ENCODE measurements at regions not wholly inside any gene's neighbourhood (a gene's known extent, or its start where the extent isn't known, plus 50 kb on each side); places are given as distances from the start of the nearest gene placed in this dataset.
"Not testable (repeated sequence)": the region's sequence is repeated elsewhere in the genome, so short reads cannot be mapped to it uniquely, and the experiment has no call there.

DNA sequence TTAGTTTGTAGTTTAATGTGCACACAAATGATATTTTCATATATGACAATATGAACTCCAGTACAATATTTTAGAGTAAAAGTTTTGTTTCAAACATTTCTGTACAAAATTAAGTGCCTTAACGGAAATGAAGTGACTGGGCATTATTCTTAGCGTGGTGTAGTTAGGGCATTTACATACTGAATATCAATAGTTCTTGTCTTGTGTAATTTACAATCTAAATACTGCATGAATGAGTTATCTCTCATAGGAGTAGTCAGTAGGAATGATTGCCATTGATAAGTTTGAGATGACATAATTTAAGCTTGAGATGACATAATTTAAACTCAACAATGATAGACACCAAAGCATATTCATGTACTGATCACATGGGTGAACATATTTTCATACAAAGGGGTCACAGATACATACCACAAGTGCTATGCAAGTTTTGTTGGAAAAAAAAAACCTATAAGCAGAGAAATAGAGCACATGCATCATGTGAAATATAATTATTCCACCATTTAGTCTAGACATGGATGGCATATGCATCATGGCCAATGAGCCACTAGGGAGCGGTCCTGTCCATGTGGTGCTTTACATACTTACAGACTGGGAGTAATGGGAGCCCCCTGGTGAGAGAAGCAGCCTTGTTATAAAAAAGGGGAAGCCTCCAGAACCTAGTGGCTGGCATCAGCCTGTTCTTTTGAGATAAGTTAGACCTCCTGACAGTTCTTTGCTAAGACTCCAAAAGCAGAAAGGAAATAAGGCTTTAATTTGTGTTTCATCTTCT, 1523.9 kb downstream of the MAT2B start:
- peak; percentile 70 to 82 for DNase-seq

DNA sequence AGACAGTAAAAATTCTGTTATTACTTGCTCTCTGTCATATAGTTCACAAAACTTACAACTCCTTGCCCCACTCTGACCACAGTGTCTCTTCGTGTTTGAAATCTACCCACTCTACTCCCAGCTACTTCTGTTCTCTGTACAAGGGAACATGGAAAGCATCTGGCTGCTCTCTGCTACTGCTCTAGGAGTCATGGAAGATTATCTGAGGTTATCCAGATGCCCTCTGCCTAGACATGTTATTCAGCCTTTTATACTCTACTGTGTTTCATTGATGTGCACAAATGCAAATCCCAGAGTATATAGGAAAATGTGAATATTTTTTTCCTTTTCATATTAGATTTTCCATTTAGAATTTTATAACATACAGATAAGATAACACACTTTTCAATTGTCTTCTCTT, 1525.6 kb downstream of the MAT2B start:
- DNase-seq: no peak

DNA sequence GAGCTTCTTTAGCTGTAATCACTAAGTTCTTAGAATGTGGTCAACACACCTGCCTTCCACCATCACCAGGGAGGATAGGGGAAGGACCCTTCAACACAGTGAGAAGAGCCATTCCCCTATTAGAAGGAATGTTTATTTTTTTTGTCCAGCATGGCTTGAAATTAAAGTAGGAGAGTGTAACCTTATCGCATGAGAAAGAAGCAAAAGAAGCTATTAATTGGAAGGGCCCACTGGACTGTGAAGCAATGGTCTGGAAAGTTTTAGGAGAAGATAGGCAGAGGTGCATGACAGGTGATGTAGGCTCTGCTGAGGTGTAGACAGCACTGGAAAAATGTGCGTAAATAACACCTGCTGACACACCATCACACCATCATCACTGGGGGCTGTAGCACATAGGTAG, 1526.0 kb downstream of the MAT2B start:
- DNase-seq: no peak

DNA sequence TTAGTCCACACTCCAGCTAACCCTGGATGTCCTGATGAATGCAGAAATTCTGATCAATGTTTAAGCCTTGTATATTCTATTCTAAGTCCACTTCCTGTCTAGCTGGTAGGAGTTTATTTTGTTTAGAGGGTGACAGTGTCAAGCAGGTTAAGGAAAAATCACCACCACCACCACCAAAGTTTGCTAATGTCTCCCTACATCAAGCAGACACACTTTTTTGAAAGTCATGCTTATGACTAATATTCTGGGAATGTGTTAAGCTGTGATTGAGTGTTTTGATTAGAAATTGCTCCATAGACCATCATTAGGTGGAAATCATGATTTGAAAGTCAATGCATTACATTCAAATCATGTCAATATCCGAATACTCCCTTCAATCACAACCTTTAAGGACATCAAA, 1530.1 kb downstream of the MAT2B start:
- no peak for DNase-seq

DNA sequence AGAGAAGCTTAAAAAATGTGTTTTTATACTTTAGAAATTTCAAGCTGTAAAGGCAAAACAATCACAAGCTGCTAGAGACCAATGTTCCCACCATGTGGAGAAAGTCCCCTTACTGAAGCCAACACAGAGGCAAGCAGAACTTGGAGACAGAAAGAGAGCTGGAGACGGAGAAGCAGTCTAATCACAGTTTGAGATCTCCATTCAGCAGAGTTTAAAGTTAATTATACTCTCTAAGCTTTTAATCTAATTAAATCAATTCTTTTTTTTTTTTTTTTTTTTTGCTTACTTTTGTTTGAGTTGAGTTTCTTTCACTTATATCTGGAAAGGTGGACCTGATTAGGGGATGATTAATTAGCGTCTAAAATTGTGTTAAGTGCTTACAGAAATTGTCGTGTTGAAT, 1534.3 kb downstream of the MAT2B start:
- DNase-seq: no peak

DNA sequence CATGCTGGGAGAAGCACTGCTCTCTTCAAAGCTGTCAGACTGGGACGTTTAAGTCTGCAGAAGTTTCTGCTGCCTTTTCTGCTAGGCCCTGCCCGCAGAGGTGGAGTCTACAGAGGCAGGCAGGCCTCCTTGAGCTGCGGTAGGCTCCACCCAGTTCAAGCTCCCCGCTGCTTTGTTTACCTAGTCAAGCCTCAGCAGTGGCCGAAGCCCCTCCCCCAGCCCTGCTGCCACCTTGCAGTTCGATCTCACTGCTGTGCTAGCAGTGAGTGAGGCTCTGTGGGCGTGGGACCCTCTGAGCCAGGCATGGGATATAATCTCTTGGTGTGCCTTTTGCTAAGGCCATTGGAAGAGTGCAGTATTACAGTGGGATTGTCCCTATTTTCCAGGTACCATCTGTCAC, 1540.5 kb downstream of the MAT2B start:
- not testable (repeated sequence) for DNase-seq

DNA sequence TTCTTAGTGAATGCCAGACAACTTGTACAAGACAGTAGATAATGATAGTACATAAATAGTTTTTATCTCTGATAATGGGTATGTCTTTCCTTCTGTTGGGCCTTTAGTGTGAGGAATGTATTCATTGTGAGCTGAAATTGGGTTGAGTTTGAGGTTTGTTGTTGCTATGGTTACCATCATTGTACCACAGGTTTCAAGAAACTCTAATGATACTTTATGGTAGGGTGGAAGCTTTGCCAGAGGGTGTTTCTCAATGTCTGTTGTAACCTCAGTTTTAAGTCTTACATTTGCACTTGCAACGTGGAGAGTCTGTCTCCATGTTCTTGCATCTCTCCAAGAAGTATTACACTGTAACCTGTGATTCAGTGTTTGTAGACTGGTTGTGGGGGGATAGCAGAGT, 1550.1 kb downstream of the MAT2B start:
- no peak for DNase-seq

DNA sequence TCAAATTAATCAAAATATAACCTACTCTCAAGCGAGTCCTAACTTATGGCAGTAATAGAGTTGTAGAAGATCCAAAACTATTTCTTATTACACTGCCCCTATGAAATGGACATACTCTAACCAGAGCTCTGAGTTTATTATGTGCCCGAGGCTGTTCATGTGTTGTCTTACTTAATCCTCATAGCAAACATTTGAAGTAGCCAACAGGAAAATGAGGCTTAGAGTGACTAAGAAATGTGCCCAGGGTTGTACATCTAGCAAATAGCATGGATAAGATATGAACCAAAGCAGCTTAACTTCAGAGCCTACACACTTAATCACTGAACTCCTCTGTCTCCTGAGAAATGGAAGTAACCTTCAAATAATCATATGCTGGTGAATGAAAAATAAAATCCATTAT, 1551.7 kb downstream of the MAT2B start:
- DNase-seq: no peak

DNA sequence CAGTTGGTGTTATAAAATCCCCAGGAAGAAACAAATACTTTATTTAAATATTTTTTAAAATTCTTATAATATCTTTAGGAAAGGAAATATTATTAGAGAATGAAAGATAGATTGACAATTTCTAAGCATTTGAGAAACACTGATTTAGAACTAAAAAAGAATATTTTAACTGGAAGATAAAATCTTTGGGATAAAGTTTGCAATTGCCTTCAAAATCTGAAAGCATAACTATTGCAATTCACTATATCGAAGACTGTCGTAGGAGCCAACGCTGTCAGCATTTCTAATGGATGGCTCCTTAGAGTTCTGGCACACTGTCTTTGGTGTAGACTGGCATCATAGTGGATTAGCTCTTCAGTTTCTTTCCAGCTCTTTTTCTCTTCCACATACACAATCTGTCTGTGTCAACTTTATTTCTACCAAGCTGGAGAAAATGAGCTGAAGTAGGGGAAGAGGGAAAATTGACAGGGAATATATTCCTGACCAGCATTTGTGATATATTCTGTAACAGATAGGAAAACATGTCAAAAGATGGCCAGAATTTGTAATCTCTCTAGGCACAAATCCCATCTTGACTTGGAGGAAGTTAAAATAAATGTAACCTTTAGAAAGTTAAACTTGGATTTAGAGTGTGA, 1561.4 kb downstream of the MAT2B start:
- DNase-seq: no peak

DNA sequence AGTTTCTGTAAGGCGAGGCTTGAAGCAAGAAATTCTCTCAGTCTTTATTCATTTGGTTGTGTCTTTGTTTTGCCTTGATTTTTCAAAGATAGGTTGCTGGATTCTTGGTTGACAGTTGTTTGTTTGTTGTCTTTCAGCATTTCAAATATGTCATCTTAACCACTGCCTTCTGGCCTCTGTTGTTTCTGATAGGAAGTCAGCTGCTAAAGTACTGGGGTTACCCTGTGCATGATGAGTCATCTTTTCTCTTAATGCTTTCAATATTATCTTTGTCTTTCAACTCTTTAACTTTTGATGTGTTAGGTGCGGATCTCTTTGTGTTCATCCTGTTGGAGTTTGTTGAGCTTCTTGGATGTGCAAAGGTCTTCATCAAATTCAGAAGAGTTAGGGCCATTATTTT, 1571.3 kb downstream of the MAT2B start:
- DNase-seq: no peak

DNA sequence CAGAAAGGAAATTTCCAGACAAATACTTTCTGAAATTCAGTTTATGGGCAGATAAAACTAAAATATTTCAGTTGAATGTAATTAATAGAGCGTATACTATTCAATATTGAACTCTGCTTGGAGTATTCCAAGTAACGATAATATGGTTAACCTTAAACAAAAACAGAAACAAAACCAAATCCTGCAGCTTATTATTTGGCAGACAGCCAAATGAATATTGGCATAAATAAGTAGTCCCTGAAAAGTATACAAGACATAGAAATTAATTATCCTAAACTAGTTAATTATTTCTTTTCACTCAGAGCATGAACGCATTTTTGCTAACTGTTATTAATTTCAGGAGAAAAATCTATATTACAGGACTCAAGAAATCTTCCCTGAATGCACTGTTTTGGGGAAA, 1574.0 kb downstream of the MAT2B start:
- no peak for DNase-seq

DNA sequence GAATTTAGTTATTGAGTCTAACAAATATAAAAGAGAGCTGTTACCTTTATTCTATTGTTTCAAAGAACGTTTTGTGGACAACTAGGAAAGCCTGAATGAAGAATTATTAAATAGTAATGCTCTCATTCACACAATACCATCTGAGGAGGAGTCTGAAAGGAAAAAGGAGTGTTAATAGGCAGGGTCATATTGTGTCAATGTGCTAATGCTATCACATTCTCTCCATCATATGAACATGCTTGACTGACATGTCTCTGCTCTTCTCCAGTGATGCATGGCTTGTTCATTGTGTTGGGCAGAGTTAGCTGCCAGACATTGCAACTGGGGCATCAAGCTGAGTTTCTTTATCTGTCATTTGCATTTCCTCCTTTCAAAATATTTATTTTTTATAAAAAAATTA, 1578.0 kb downstream of the MAT2B start:
- DNase-seq: no peak

DNA sequence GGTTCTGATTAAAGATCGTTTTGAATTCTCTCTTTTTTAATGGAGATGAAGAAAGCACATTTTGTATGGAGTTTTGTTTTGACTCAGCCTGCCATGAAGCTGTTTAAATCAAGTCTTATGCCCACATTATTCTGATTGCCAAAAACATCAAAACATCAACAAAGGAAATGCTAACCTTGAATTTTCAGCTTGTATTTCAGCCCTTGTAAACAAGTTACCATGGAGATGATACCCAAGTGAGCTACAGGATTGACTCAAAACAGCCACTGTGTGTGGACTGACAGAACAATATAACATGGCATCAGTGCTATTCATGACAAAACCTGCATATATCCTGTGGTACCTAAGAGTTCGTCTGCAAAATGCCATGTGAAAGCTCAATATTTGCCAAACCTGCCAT, 1581.0 kb downstream of the MAT2B start:
- DNase-seq: no peak

DNA sequence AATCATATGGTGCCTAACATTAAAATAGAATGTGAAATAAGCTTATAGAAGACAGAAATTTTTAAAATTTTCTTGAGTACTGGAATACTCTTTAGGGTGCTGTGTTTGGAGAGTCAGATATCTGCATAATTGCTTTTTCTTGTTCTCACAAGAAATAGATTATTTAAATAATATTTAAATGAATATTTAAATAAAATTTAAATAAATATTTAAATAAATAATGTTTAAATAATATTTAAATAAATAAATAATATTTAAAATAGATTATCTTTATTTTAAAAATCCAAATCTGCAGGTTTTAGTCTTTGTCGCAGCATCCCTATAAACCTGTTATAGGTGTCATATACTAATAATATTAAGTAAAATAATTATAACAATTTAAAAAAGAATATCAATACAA, 1589.4 kb downstream of the MAT2B start:
- DNase-seq: no peak

DNA sequence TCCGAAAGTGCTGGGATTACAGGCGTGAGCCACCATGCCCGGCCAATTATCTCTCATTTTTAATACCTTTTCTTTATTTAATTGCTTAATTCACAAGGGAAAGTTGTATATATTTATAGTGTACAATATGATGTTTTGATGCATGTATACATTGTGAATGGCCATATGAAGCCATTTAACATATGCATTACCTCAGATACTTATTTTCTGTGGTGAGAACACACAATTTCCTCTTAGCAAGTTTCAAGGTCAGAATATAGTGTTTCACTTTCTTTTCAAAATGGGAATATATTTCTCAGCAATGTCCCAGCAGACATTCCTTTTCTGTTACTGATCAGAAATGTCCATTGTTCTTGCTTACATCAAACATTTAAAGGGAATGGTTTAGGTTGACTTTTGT, 1596.3 kb downstream of the MAT2B start:
- DNase-seq: no peak

DNA sequence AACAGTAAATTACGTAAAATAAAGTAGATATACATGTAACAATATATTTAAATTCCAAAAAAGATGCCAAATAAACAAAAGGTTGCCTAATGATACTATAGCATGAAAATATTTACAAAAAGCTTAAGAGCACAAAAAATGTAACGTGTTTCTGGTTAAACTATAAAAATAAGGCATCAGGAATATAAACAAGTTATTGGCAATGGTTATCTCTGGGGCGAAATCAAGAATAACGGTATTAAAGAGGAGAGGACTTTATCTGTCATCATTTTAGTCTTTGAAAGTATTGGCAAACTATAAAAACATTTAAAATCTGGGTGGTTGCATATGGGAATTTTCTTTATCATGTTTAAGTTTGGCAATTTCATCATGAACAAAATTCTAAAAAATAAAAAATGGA, 1599.2 kb downstream of the MAT2B start:
- DNase-seq: no peak

DNA sequence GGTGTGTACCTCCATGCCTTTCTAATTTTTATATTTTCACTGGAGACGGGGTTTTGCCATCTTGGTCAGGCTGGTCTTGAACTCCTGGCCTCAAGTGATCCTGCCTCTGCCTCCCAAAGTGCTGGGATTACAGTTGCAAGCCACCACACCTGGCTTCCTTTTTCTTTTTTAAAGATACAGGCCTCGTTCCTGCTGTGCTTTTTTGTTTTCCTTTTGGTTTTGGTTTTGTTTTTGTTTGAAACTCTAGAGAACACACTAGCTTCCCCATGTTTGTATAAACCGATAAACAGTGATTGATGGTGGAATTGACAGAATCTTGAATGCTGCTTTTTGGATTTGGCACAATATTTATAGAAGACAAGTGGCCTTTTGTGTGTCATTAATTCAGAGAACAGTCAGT, 1603.4 kb downstream of the MAT2B start:
- no peak for DNase-seq

DNA sequence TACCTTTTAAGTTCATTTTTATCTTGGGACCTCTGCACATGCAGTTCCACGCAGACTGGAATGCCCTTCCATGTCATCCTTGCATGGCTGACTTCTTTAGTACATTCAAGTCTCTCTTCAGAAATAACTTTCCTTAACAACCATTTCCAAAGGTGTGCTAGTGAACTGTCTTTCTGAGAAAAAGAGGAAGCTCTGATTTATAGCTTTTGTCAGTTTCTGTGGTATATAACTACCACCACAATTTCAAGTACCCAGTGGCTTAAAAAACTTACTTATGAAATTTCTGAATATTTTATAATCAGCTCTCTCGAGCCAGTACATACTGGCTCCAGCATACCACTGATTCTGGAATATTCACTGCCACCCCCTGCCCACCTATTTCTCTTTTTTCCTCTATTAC, 1613.8 kb downstream of the MAT2B start:
- no peak for DNase-seq

DNA sequence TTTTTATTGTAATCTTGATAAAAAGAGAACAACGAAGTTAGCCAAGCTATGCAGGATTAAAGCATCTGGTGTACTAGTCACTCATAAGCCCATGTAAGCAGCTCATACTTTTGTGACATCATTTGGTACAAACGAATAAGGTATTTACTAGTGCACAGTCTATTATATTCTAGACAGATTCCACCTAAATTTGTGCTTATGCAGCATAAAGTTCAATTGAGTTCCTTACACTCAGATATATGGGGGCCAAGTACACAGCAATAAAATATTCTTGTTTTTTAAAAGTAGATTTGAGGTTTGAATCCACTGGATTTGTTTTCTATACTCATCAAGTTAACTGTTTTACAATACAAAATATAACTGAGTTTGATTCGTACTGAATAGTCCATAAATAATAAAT, 1621.2 kb downstream of the MAT2B start:
- DNase-seq: no peak

DNA sequence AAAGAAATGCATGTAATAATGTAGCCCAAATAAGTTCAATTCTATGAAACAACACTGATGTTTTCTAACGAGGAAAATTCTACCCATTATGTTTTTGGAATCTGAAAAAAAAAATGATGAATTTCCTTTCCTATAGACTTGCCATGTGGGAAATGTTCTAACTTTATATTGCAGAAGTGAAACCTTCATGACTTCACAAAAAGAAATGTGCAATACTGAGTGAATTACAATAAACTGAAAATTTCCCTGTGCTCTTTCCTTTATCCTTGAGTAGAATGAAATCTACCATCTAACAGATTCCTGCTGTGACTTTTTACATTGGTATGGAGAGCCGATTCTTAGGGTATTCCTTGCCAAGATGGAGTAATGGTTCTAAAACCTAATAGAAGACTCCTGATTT, 1622.5 kb downstream of the MAT2B start:
- peak; percentile 13 to 76 for DNase-seq

DNA sequence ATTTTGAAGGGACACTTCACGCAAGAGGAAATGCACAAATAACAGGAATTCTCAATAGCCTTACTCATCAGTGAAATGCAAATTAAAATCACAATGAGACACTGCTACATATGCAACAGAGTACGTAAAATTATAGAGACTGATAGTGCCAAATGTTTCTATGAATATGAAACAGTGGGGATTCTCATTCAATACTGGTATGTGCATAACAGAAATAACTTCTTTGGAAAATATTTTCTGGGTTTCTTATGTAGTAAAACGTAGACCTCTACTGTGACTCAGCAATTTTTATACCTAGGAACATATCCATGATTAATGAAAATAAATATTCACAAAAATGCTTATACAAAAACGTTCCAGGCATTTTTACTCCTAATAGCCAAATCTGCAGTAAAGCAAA, 1625.2 kb downstream of the MAT2B start:
- DNase-seq: no peak

DNA sequence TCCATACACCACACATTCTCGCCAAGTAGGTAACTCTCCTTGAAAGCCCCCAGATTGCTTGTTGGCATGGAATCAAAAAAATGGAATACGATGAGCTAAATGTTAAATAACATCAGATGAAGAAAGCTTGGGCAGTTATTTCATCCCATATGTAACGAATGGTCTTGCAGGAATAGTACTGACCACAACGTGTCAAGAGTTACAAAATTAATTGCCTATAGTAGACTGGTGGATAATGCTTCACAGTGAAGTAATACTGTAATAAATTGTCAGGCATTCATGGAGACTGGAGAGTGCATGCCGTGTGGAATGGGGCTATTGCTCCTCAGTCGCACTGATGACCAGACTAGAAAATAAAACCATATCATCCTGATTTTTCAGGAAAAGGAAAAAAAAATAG, 1628.7 kb downstream of the MAT2B start:
- DNase-seq: no peak

DNA sequence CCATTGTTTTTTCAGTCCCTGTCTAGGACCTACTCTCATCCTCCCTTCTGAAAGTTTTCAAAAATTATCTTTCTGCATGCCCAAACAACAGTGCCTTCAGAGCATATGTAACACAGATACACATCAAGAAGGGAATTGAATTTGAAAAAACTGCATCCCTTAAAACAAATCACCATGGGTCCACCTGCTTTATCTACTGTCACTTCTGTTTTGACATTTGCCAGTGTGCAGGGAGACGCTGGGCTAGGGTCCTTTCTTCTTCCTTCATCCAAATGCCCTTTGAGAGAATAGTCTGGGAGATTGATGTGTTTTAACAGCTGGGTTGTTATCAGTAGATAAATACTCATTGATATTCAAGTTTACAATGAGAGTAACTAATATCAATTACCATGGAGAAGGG, 1630.1 kb downstream of the MAT2B start:
- DNase-seq: no peak

DNA sequence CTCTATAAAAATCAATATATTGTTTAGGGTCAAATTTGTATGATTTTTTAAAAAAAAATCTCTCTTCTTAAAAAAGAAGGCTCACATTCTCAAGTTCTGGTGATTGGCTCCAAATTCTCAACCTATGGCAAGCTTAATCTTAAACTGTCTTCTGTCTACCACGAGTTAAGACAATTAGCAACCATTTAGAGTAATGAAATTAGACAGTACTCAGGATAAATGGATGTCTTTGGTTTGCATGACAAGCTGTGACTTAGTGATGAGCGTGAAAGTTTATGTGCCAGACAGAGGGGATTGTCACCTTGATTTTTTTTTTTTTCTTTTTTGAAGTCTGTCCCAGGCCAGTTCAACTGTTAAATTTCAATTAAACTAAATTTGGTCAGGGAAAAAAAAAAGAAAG, 1632.3 kb downstream of the MAT2B start:
- DNase-seq: no peak

DNA sequence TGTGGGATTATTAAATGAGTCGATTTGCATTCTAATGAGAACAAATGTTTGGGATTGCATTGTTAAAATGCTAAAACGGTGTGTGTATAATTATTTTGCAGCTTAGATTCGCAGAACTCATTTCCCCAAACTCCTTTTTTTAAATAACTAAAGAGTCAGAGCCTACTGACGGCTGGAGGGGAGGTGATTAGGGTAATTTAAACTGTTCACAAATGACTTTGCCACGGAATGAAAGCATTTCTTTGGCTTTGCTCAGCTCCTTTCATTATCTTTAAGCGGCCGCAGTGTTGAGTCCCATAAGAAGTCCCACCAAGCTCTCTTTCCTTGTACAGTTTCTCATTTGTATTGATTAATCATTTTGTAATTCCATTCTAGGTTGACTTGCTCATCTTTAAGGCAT, 1632.8 kb downstream of the MAT2B start:
- DNase-seq: no peak
